ENCODE measurements at regions not wholly inside any gene's neighbourhood (a gene's known extent, or its start where the extent isn't known, plus 50 kb on each side); places are given as distances from the start of the nearest gene placed in this dataset.

DNA sequence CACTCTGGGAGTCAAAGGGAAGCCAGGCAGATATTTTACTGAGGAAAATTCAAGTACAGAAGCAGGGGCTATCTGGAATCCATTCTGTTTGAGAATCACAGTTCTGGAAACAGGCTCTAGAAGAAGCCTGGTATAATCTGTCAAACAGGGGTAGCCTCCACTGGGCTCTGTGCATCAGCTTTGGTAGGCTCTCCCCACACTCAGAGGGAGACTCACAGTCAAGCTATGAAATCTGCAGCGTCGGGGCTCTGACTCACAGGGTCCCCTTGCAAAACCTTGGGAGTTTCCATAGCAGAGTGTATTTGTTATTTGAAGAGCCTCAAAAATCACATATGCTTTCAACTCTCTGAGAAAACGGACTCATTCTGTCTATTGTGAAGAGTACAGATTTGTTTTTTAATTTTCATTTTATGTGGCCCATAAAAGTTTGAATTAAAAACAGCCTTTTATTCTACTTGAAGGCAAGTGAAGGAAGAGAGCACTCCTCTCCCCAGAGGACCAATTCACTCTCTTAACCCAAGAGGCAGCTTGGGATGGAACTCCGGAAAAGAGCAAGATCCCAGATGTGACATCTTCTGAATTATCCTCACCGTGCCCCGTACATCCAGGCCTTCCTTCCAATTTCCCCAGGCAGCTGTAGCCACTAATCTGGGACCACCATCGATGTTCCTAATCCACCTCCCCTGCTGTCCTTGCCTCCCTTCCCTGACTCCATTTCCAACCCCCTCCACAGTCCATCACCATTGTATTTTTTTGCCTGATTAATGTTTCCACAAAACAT lies 590.9 kb upstream of the MGMT start:
- Histone ChIP-seq H3K36me3 (ENCODE audit: control insufficient read depth in 2 of 2, extremely low read depth in 1 of 2, insufficient read depth in 2 of 2, low read length in 2 of 2) (no peaks in the 10 kb centered on the region), H3K4me1 (ENCODE audit: control insufficient read depth, extremely low read depth, insufficient read depth, low read length) (no peaks in the 10 kb centered on the region), H3K9me1 (replicated peaks; ENCODE audit: control insufficient read depth, extremely low read depth, insufficient read depth, low read length) (no peaks in the 10 kb centered on the region), H3K9ac (replicated peaks; ENCODE audit: extremely low read depth, insufficient read depth, low read length) (no peak overlapping the region), H4K20me1 (replicated peaks; ENCODE audit: control insufficient read depth, extremely low read depth, insufficient read depth, low read length) (no peaks in the 10 kb centered on the region), H3K79me2 (ENCODE audit: control insufficient read depth, insufficient read depth, low read length) (no peaks in the 10 kb centered on the region), H3K4me2 (ENCODE audit: insufficient read depth, low read length) (no peak overlapping the region), H3K27ac (ENCODE audit: insufficient read depth, low read depth, low read length) (no peak overlapping the region), H2AFZ (ENCODE audit: low read depth, low read length) (no peak overlapping the region), H3K4me3 (replicated peaks in 1 of 3; ENCODE audit: insufficient read depth in 1 of 3, low read depth in 1 of 3, low read length in 3 of 3) (no peak overlapping the region), H3K9me3 (replicated peaks; ENCODE audit: control insufficient read depth, insufficient read depth, low read length) (peaks cover under 1% of the 10 kb centered on the region), H3K27me3 (ENCODE audit: control insufficient read depth in 2 of 2, insufficient read depth in 2 of 2, low read length in 2 of 2) (no peaks in the 10 kb centered on the region)
- ChIA-PET CTCF (no interaction called here), POLR2A (no interaction called here)
- dilution Hi-C loops (cut with MboI; ENCODE audit: extremely low pct_ligation_motif_present, low sequenced_read_pairs), result no loop called here
- DNase-seq (ENCODE audit: low read depth, low spot score) (no peak), FAIRE-seq (no peak)
- intact Hi-C loops (cut with micrococcal nuclease), result no loop called here
- BruUV-seq (replicated peaks), result no TSS peak
- TF ChIP-seq, protein P1, sequence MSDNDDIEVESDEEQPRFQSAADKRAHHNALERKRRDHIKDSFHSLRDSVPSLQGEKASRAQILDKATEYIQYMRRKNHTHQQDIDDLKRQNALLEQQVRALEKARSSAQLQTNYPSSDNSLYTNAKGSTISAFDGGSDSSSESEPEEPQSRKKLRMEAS (IDR thresholded peaks at IDR 0.05; ENCODE audit: insufficient read depth, insufficient read length), result no peak
- TF ChIP-seq MYC (IDR thresholded peaks at IDR 0.05; ENCODE audit: low read depth, low read length) (no peak), JUN (IDR thresholded peaks at IDR 0.05; ENCODE audit: borderline replicate concordance, insufficient read depth, insufficient read length, low read depth) (no peak), GATA2 (IDR thresholded peaks at IDR 0.05; ENCODE audit: insufficient read depth, insufficient read length, low read depth, low read length) (no peak), POLR2AphosphoS5 (IDR thresholded peaks at IDR 0.05; ENCODE audit: insufficient read depth, low read depth, low read length) (no peak), POLR2A (IDR thresholded peaks at IDR 0.05; ENCODE audit: low read depth, low read length) (no peak), EZH2 (IDR thresholded peaks at IDR 0.05; ENCODE audit: borderline replicate concordance, low read depth, low read length, severe bottlenecking) (no peak), FOS (IDR thresholded peaks at IDR 0.05; ENCODE audit: borderline replicate concordance, insufficient read depth, low read length) (no peak)
- TF ChIP-seq, protein P2, sequence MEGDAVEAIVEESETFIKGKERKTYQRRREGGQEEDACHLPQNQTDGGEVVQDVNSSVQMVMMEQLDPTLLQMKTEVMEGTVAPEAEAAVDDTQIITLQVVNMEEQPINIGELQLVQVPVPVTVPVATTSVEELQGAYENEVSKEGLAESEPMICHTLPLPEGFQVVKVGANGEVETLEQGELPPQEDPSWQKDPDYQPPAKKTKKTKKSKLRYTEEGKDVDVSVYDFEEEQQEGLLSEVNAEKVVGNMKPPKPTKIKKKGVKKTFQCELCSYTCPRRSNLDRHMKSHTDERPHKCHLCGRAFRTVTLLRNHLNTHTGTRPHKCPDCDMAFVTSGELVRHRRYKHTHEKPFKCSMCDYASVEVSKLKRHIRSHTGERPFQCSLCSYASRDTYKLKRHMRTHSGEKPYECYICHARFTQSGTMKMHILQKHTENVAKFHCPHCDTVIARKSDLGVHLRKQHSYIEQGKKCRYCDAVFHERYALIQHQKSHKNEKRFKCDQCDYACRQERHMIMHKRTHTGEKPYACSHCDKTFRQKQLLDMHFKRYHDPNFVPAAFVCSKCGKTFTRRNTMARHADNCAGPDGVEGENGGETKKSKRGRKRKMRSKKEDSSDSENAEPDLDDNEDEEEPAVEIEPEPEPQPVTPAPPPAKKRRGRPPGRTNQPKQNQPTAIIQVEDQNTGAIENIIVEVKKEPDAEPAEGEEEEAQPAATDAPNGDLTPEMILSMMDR (IDR thresholded peaks at IDR 0.05; ENCODE audit: extremely low read depth in 1 of 2, insufficient read depth in 1 of 2, low read depth in 1 of 2, low read length in 2 of 2), result no peak
